Sigmoid colon (tissue), 6 donors: ENCODE measurements at regions not wholly inside any gene's neighbourhood (a gene's known extent, or its start where the extent isn't known, plus 50 kb on each side); places are given as distances from the start of the nearest gene placed in this dataset.

Source experiments
- DNase-seq: peaks from one replicate; pipeline ENCODE4 v3.0.0-alpha.2; 2019
- H3K27ac ChIP-seq, 4 donors: fragments of 200-600 bp; sonication (generic); one replicate each; pipeline ENCODE4 v1.5.1; 2016 to 2019; ENCODE audit warnings: mild to moderate bottlenecking in 1 of 4
- H3K27me3 ChIP-seq, 3 donors: fragments of 200-600 bp; sonication (generic); one replicate each; pipeline ENCODE4 v1.5.1; 2019; ENCODE audit warnings: mild to moderate bottlenecking in 1 of 3
- H3K36me3 ChIP-seq, 4 donors: fragments of 200-600 bp; sonication (generic); one replicate each; pipeline ENCODE4 v1.5.1; 2016 to 2019
- H3K4me1 ChIP-seq, 4 donors: fragments of 200-600 bp; sonication (generic); one replicate each; pipeline ENCODE4 v1.5.1; 2017 to 2019
- H3K4me3 ChIP-seq, 4 donors: fragments of 200-600 bp; sonication (generic); one replicate each; pipeline ENCODE4 v1.5.1; 2017 to 2019; ENCODE audit warnings: mild to moderate bottlenecking in 2 of 4, moderate library complexity in 1 of 4
- H3K9me3 ChIP-seq, 4 donors: fragments of 200-600 bp in 3 of 4; sonication (generic) in 3 of 4; one replicate each; pipeline versions ENCODE4 v1.5.1 to v1.6.1; 2013 to 2019
- EP300 ChIP-seq, 4 donors: sonication (generic); formaldehyde crosslinking; IDR thresholded peaks; one replicate each; pipeline ENCODE4 v1.6.1; 2017; ENCODE audit warnings: antibody characterized with exemption in 4 of 4
- POLR2A ChIP-seq, 2 donors: fragments of 450-650 bp; IDR thresholded peaks; one replicate each; pipeline ENCODE4 v1.6.1; 2016; ENCODE audit warnings: antibody characterized with exemption in 2 of 2, mild to moderate bottlenecking in 2 of 2, moderate library complexity in 2 of 2
- POLR2AphosphoS5 ChIP-seq, 4 donors: sonication (generic); formaldehyde crosslinking; IDR thresholded peaks; one replicate each; pipeline ENCODE4 v1.6.1; 2017; ENCODE audit warnings: antibody characterized with exemption in 4 of 4
- WGBS, 2 donors: extraction: QIAGEN DNeasy Blood & Tissue Kit; methylation state at CpG; one replicate each; pipeline ENCODE4 v1.1.7; 2013; 5-methylcytosine and 5-hydroxymethylcytosine counted together
- intact Hi-C: fragments of 100-400 bp; cut with DNase I; formaldehyde crosslinking; loops from one replicate; pipeline ENCODE4 v1.15.1; 2023
- TF ChIP-seq, protein P1 (sequence below), 4 experiments: fragments of 450-650 bp in 3 of 4; fragments of 200-600 bp in 1 of 4; IDR thresholded peaks; one replicate each; pipeline ENCODE4 v1.5.1; 2016 to 2019; ENCODE audit warnings: antibody characterized with exemption in 4 of 4, mild to moderate bottlenecking in 3 of 4, moderate library complexity in 2 of 4
- donor health status: healthy with polysubstance abuse.
- donor health status: healthy.

DNA sequence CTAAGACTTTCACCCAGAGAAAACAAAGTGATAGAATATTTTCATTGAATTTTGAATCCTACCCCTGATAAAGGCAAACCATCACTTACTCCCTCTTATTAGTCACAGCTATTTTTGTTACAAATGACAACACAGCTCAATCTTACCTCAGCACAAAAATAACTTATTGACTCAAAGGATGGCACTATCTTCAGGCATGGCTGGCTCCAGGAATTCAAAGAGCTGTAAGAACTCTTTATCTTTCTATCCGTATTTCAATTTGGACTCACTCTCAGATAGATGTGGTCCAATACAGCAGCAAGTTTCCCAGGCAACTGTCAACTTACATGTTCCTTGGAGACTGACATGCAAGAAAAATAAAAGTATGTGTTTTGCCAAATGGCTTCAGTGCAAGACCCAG, 709.4 kb upstream of the MDGA2 start:
- H3K27ac ChIP-seq: no peak overlapping the region
- H3K9me3 ChIP-seq: no peaks in the 10 kb centered on the region
- H3K4me3 ChIP-seq: no peak overlapping the region
- no peaks in the 10 kb centered on the region for H3K36me3 ChIP-seq
- no peaks in the 10 kb centered on the region for H3K27me3 ChIP-seq
- intact Hi-C loops: no loop called here
- H3K4me1 ChIP-seq: no peaks in the 10 kb centered on the region
- 48 to 88% methylated on average over 1 of the region's 1 CpG for WGBS, 2 donors
- no peak for DNase-seq
- no peak for TF ChIP-seq POLR2AphosphoS5 (IDR thresholded peaks at IDR 0.05)
- TF ChIP-seq, protein P1, sequence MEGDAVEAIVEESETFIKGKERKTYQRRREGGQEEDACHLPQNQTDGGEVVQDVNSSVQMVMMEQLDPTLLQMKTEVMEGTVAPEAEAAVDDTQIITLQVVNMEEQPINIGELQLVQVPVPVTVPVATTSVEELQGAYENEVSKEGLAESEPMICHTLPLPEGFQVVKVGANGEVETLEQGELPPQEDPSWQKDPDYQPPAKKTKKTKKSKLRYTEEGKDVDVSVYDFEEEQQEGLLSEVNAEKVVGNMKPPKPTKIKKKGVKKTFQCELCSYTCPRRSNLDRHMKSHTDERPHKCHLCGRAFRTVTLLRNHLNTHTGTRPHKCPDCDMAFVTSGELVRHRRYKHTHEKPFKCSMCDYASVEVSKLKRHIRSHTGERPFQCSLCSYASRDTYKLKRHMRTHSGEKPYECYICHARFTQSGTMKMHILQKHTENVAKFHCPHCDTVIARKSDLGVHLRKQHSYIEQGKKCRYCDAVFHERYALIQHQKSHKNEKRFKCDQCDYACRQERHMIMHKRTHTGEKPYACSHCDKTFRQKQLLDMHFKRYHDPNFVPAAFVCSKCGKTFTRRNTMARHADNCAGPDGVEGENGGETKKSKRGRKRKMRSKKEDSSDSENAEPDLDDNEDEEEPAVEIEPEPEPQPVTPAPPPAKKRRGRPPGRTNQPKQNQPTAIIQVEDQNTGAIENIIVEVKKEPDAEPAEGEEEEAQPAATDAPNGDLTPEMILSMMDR (IDR thresholded peaks at IDR 0.05): no peak
- TF ChIP-seq POLR2A (IDR thresholded peaks at IDR 0.05): no peak

DNA sequence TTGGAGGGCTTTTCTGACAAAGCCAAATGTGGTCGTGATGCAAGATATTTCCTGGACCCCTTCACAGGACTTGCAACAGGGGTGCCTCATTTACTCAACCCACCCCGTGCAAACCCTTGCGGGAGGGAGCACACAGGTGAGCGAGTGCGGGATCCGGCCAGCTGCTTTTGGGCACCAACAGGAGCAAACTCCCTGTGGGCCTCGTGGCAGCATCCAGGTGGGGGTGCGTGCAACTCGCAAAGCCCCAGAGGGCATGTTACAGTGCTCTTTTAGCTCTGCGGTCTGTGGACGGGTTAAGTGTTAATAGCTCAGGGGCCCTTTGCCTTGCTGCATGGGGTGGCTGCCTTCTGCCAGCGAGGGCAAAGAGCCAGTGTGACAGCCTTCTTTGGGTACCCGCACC, 707.6 kb upstream of the MDGA2 start:
- intact Hi-C loops: no loop called here
- Histone ChIP-seq H3K4me1 (no peaks in the 10 kb centered on the region), H3K27me3 (no peaks in the 10 kb centered on the region), H3K4me3 (no peak overlapping the region), H3K9me3 (no peaks in the 10 kb centered on the region), H3K36me3 (no peaks in the 10 kb centered on the region), H3K27ac (no peak overlapping the region)
- TF ChIP-seq, protein P1 (IDR thresholded peaks at IDR 0.05): no peak
- TF ChIP-seq POLR2AphosphoS5 (IDR thresholded peaks at IDR 0.05): no peak
- no peak for TF ChIP-seq POLR2A (IDR thresholded peaks at IDR 0.05)
- TF ChIP-seq EP300 (IDR thresholded peaks at IDR 0.05): no peak
- no peak for DNase-seq
- 92 to 94% methylated on average over 13 of the region's 13 CpGs for WGBS, 2 donors

DNA sequence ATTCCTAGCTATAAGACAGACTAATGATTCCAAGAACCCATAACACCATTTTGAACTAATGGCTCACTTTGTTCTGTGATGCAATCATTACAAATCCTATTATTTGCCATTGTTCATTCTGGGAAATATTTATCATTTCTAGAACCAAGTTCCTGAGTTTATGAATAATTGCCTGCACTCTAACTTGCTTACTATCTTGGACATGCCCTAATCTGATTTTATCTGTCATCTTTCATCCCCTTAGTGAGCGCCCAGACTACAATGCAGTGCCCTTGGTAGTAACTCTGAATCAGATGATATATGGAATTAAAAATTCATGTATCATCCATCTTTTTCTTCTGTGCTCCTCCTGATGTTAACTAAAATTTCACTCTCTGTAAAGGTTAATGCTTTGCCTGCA, 703.1 kb upstream of the MDGA2 start:
- H3K27me3 ChIP-seq: no peaks in the 10 kb centered on the region
- no peak overlapping the region for H3K27ac ChIP-seq
- no peak for DNase-seq
- intact Hi-C loops: no loop called here
- H3K4me1 ChIP-seq: no peaks in the 10 kb centered on the region
- whole genome bisulfite sequencing, 2 donors: 91 to 92% methylated on average over 1 of the region's 1 CpG
- H3K9me3 ChIP-seq: no peaks in the 10 kb centered on the region
- no peaks in the 10 kb centered on the region for H3K36me3 ChIP-seq
- TF ChIP-seq EP300 (IDR thresholded peaks at IDR 0.05) (no peak), POLR2A (IDR thresholded peaks at IDR 0.05) (no peak), POLR2AphosphoS5 (IDR thresholded peaks at IDR 0.05) (no peak)
- TF ChIP-seq, protein P1 (IDR thresholded peaks at IDR 0.05): no peak
- H3K4me3 ChIP-seq: no peak overlapping the region

DNA sequence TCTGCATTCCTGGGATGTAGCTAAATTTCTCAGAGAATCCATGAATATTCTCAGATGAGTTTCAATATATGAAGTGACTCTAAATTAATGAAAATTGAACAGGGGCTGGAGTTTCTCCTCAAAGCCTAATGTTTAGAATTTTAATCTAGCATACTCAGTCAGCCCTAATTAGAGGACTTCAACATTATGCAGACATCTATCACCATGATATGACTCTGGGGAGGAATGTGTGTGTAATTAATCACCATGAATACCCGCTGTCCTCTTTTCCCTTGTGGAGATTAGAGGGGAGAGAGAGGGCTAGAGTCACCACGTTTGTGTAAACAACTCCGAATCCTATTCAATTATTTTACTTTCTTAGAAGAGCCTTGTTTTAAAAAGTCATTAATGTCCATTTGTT, 698.6 kb upstream of the MDGA2 start:
- Histone ChIP-seq H3K4me1 (no peaks in the 10 kb centered on the region), H3K27me3 (no peaks in the 10 kb centered on the region), H3K9me3 (no peaks in the 10 kb centered on the region), H3K4me3 (no peak overlapping the region), H3K36me3 (no peaks in the 10 kb centered on the region), H3K27ac (no peak overlapping the region)
- no peak for TF ChIP-seq POLR2AphosphoS5 (IDR thresholded peaks at IDR 0.05)
- TF ChIP-seq, protein P1 (IDR thresholded peaks at IDR 0.05): no peak
- TF ChIP-seq POLR2A (IDR thresholded peaks at IDR 0.05): no peak
- no peak for TF ChIP-seq EP300 (IDR thresholded peaks at IDR 0.05)
- WGBS, 2 donors: 19 to 51% methylated on average over 3 of the region's 3 CpGs
- no peak for DNase-seq
- intact Hi-C loops: no loop called here

DNA sequence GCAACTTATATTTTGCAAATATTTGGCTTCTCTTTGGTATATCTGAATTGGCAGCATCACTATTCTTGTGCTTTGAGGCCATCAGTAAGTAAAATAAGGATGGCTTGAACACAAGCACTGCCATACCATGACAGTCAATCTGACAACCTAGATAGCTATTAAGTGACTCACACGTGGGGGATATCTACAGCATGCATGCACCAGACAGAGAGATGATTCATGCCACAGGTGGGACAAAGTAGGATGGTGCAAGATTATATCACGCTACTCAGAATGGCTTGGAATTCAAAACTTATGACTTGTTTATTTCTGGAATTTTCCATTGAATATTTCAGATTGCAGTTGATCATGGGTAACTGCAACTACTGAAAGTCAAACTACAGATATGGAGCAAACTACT, 675.6 kb upstream of the MDGA2 start:
- Histone ChIP-seq H3K9me3 (no peaks in the 10 kb centered on the region), H3K4me3 (no peak overlapping the region), H3K27me3 (no peaks in the 10 kb centered on the region), H3K36me3 (no peaks in the 10 kb centered on the region), H3K4me1 (no peaks in the 10 kb centered on the region), H3K27ac (no peak overlapping the region)
- TF ChIP-seq EP300 (IDR thresholded peaks at IDR 0.05): no peak
- TF ChIP-seq, protein P1 (IDR thresholded peaks at IDR 0.05): no peak
- no peak for TF ChIP-seq POLR2AphosphoS5 (IDR thresholded peaks at IDR 0.05)
- no peak for TF ChIP-seq POLR2A (IDR thresholded peaks at IDR 0.05)
- DNase-seq: no peak
- intact Hi-C loops: no loop called here
- WGBS, 2 donors: 56 to 60% methylated on average over 2 of the region's 2 CpGs
